WERI-Rb-1 (cell line): ENCODE measurements at regions not wholly inside any gene's neighbourhood (a gene's known extent, or its start where the extent isn't known, plus 50 kb on each side); places are given as distances from the start of the nearest gene placed in this dataset.

Experiments used
- DNase-seq: peaks from one replicate; pipeline ENCODE4 v3.0.0-alpha.2; 2020
- H3K27ac ChIP-seq: fragments of 250-450 bp; sonication (Bioruptor Pico); 2 replicates; pipeline ENCODE4 v1.5.1; 2020; ENCODE audit warnings: mild to moderate bottlenecking, moderate library complexity
- H3K27me3 ChIP-seq: fragments of 250-450 bp; sonication (Bioruptor Pico); 2 replicates; pipeline ENCODE4 v1.5.1; 2021; ENCODE audit warnings: mild to moderate bottlenecking, low read depth, moderate library complexity; ENCODE audit not compliant: insufficient read depth, severe bottlenecking
- H3K36me3 ChIP-seq: fragments of 250-450 bp; sonication (Bioruptor Pico); 2 replicates; pipeline ENCODE4 v1.5.1; 2020; ENCODE audit warnings: mild to moderate bottlenecking, moderate library complexity
- H3K4me3 ChIP-seq: 2 replicates; pipeline ENCODE4 v1.5.1; 2011; ENCODE audit warnings: low read depth, mild to moderate bottlenecking, control low read depth, low read length
- H3K9me3 ChIP-seq: fragments of 250-450 bp; sonication (Bioruptor Pico); 2 replicates; pipeline ENCODE4 v1.5.1; 2021; ENCODE audit warnings: mild to moderate bottlenecking, moderate library complexity; ENCODE audit not compliant: severe bottlenecking
- CTCF ChIP-seq: IDR thresholded peaks from 2 replicates; pipeline ENCODE4 v1.5.1; 2011; ENCODE audit warnings: low read depth, mild to moderate bottlenecking, control low read depth, inconsistent platforms, low read length

DNA sequence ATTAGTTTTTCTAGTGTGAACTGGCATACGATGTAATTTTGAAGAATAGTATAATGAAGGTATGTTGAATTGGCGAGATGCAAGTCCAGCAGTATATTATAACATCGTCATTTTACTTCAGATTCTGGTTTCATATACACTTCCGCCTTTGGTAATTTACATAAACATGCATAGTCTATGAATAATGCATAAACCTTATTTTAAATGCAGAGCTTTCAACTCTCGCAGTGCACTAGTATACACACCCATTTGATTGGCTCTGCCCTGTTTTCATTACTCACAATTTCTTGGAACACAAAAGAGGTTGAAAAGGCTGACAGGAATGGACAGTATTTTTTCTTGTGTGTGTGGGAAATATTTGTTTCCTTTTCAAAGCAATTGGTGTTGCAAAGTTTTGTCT lies 128.9 kb upstream of the CCNH start:
- no peaks in the 10 kb centered on the region for H3K36me3 ChIP-seq
- no peaks in the 10 kb centered on the region for H3K9me3 ChIP-seq
- H3K4me3 ChIP-seq, result no peak overlapping the region
- TF ChIP-seq CTCF, result no peak
- no peak for DNase-seq
- no peak overlapping the region for H3K27ac ChIP-seq
- H3K27me3 ChIP-seq, result no peaks in the 10 kb centered on the region

GRCh38 chr5:87541033-87541432 lies 128.3 kb upstream of the CCNH start:
- no peaks in the 10 kb centered on the region for H3K27me3 ChIP-seq
- DNase-seq, result peak; percentile 31
- H3K27ac ChIP-seq, result no peak overlapping the region
- TF ChIP-seq CTCF, result peak; percentile 16; the same call in 1 of the 2 replicates
- H3K4me3 ChIP-seq, result no peak overlapping the region
- H3K36me3 ChIP-seq, result no peaks in the 10 kb centered on the region
- H3K9me3 ChIP-seq, result no peaks in the 10 kb centered on the region

GRCh38 chr5:87539839-87540238 lies 127.1 kb upstream of the CCNH start:
- Histone ChIP-seq H3K9me3 (no peaks in the 10 kb centered on the region), H3K27ac (no peak overlapping the region), H3K36me3 (no peaks in the 10 kb centered on the region), H3K4me3 (no peak overlapping the region), H3K27me3 (no peaks in the 10 kb centered on the region)
- no peak for TF ChIP-seq CTCF
- DNase-seq, result no peak

- no peak for DNase-seq
- no peak for TF ChIP-seq CTCF
These were observed 123.6 kb upstream of the CCNH start for GRCh38 chr5:87536365-87536764.

GRCh38 chr5:87535706-87536105 lies 123.0 kb upstream of the CCNH start:
- no peak for TF ChIP-seq CTCF
- no peaks in the 10 kb centered on the region for H3K36me3 ChIP-seq

More at GRCh38 chr5:87536365-87536764, 123.6 kb upstream of the CCNH start:
- no peaks in the 10 kb centered on the region for H3K9me3 ChIP-seq
- no peak overlapping the region for H3K4me3 ChIP-seq
- H3K36me3 ChIP-seq, result no peaks in the 10 kb centered on the region
- H3K27me3 ChIP-seq, result no peaks in the 10 kb centered on the region
- no peak overlapping the region for H3K27ac ChIP-seq

DNA sequence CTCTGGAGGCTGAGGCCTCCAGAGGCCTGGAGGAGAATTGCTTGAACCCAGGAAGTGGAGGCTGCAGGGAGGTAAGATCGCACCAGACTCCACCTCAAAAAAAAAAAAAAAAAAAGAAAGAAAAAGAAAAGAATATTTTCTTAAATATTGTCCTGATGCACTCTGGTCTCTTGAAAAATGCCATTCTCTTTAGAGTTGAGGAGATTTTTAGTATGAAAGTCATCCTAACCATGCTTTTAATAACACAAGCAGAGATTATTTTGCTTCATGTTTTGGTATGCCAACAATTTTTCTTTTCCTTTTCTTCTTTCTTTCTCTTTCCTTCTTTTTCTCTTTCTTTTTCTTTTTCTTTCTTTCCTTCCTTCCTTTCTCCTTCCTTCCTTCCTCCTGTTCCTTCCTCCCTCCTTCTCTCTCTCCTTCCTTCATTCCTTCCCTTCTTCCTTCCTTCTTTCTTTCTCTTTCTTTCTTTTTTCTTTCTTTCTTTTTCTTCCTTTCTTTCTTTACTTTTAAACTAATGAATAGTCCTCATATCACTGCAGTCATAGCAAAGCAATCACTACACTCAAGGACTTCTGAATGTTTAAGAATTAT lies 116.9 kb upstream of the CCNH start:
- no peaks in the 10 kb centered on the region for H3K9me3 ChIP-seq

More at GRCh38 chr5:87535706-87536105, 123.0 kb upstream of the CCNH start:
- Histone ChIP-seq H3K4me3 (no peak overlapping the region), H3K9me3 (no peaks in the 10 kb centered on the region), H3K27me3 (no peaks in the 10 kb centered on the region), H3K27ac (no peak overlapping the region)
- DNase-seq, result no peak

More for the DNA sequence above, 116.9 kb upstream of the CCNH start:
- DNase-seq, result no peak
- Histone ChIP-seq H3K27me3 (no peaks in the 10 kb centered on the region), H3K4me3 (no peak overlapping the region), H3K36me3 (no peaks in the 10 kb centered on the region), H3K27ac (no peak overlapping the region)
- TF ChIP-seq CTCF, result no peak
